ENCODE measurements at regions not wholly inside any gene's neighbourhood (a gene's known extent, or its start where the extent isn't known, plus 50 kb on each side); places are given as distances from the start of the nearest gene placed in this dataset.
"Not testable (repeated sequence)": the region's sequence is repeated elsewhere in the genome, so short reads cannot be mapped to it uniquely, and the experiment has no call there.

DNA sequence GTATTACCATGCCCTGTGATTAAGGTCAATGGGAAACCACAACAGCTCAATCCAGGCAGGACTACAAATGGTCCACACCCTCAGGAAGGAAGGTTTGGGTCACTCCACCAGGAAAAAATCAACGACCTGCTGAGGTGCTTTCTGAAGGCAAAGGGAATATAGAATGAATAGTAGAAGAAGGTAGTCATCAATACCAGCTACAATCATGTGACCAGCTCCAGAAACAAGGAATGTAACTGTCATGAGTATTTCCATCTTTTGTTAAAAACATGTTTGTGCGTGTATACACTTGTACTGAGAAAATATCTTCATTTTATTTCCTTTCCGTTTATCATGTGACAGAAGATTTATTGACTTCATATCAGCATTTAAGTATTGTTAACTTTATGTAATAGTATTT, 2028.6 kb upstream of the PCDH20 start:
- H3K36me3 ChIP-seq (ENCODE audit: control insufficient read depth in 2 of 2, extremely low read depth in 1 of 2, insufficient read depth in 2 of 2, low read length in 2 of 2); H3K27ac ChIP-seq (ENCODE audit: insufficient read depth, low read depth, low read length); CTCF ChIA-PET; BruUV-seq (replicated peaks); H3K9ac ChIP-seq (replicated peaks; ENCODE audit: extremely low read depth, insufficient read depth, low read length); H3K4me2 ChIP-seq (ENCODE audit: insufficient read depth, low read length); H3K9me3 ChIP-seq (replicated peaks; ENCODE audit: control insufficient read depth, insufficient read depth, low read length); H3K4me1 ChIP-seq (ENCODE audit: control insufficient read depth, extremely low read depth, insufficient read depth, low read length); H4K20me1 ChIP-seq (replicated peaks; ENCODE audit: control insufficient read depth, extremely low read depth, insufficient read depth, low read length); H2AFZ ChIP-seq (ENCODE audit: low read depth, low read length); POLR2A ChIA-PET; H3K9me1 ChIP-seq (replicated peaks; ENCODE audit: control insufficient read depth, extremely low read depth, insufficient read depth, low read length); FAIRE-seq; H3K27me3 ChIP-seq (ENCODE audit: control insufficient read depth in 2 of 2, insufficient read depth in 2 of 2, low read length in 2 of 2); H3K79me2 ChIP-seq (ENCODE audit: control insufficient read depth, insufficient read depth, low read length); H3K4me3 ChIP-seq (replicated peaks in 1 of 3; ENCODE audit: insufficient read depth in 1 of 3, low read depth in 1 of 3, low read length in 3 of 3); dilution Hi-C loops (cut with MboI; ENCODE audit: extremely low pct_ligation_motif_present, low sequenced_read_pairs); DNase-seq (ENCODE audit: low read depth, low spot score): not testable (repeated sequence)
- intact Hi-C loops (cut with micrococcal nuclease) = loop anchor here (5.0 kb wide), 1 partner anchor 413 kb away; no protein-coding TSS in a partner anchor

DNA sequence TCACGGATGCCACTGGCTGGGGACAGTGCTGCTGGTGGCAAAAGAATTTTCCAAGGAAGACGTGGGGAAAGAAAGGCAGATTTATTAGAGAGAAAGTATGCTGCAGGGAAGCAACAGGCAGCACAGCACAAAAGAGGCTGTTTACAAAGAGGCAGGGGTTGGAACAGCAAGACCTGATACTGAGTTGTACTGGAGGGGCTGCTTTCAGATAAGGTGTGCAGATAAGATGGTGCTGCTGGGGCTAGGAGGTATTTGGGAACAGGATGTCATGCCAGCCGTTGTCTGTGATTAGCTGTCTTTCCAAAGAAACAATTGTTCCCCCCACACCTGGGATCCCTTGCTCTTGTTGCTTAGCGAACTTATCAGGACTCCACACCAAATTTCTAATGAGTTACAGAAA, 2023.3 kb upstream of the PCDH20 start:
- H4K20me1 ChIP-seq (replicated peaks; ENCODE audit: control insufficient read depth, extremely low read depth, insufficient read depth, low read length) = no peaks in the 10 kb centered on the region
- ChIA-PET POLR2A (no interaction called here), CTCF (no interaction called here)
- no peak overlapping the region for H3K4me3 ChIP-seq (replicated peaks in 1 of 3; ENCODE audit: insufficient read depth in 1 of 3, low read depth in 1 of 3, low read length in 3 of 3)
- no peak overlapping the region for H3K9ac ChIP-seq (replicated peaks; ENCODE audit: extremely low read depth, insufficient read depth, low read length)
- dilution Hi-C loops (cut with MboI; ENCODE audit: extremely low pct_ligation_motif_present, low sequenced_read_pairs) (no loop called here), intact Hi-C loops (cut with micrococcal nuclease) (no loop called here)
- no peak for FAIRE-seq
- no peaks in the 10 kb centered on the region for H3K9me3 ChIP-seq (replicated peaks; ENCODE audit: control insufficient read depth, insufficient read depth, low read length)
- no peak overlapping the region for H3K27ac ChIP-seq (ENCODE audit: insufficient read depth, low read depth, low read length)
- no peak overlapping the region for H3K4me2 ChIP-seq (ENCODE audit: insufficient read depth, low read length)
- DNase-seq (ENCODE audit: low read depth, low spot score) = no peak
- H3K4me1 ChIP-seq (ENCODE audit: control insufficient read depth, extremely low read depth, insufficient read depth, low read length) = peaks cover 4% of the 10 kb centered on the region
- H3K79me2 ChIP-seq (ENCODE audit: control insufficient read depth, insufficient read depth, low read length) = no peaks in the 10 kb centered on the region
- no peak overlapping the region for H2AFZ ChIP-seq (ENCODE audit: low read depth, low read length)
- H3K27me3 ChIP-seq (ENCODE audit: control insufficient read depth in 2 of 2, insufficient read depth in 2 of 2, low read length in 2 of 2) = no peaks in the 10 kb centered on the region
- no TSS peak for BruUV-seq (replicated peaks)
- no peaks in the 10 kb centered on the region for H3K9me1 ChIP-seq (replicated peaks; ENCODE audit: control insufficient read depth, extremely low read depth, insufficient read depth, low read length)
- no peak for TF ChIP-seq GATA2 (IDR thresholded peaks at IDR 0.05; ENCODE audit: insufficient read depth, insufficient read length, low read depth, low read length)
- no peak for TF ChIP-seq FOS (IDR thresholded peaks at IDR 0.05; ENCODE audit: borderline replicate concordance, insufficient read depth, low read length)
- TF ChIP-seq, protein P1, sequence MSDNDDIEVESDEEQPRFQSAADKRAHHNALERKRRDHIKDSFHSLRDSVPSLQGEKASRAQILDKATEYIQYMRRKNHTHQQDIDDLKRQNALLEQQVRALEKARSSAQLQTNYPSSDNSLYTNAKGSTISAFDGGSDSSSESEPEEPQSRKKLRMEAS (IDR thresholded peaks at IDR 0.05; ENCODE audit: insufficient read depth, insufficient read length) = no peak
- TF ChIP-seq POLR2AphosphoS5 (IDR thresholded peaks at IDR 0.05; ENCODE audit: insufficient read depth, low read depth, low read length) = no peak
- TF ChIP-seq, protein P2, sequence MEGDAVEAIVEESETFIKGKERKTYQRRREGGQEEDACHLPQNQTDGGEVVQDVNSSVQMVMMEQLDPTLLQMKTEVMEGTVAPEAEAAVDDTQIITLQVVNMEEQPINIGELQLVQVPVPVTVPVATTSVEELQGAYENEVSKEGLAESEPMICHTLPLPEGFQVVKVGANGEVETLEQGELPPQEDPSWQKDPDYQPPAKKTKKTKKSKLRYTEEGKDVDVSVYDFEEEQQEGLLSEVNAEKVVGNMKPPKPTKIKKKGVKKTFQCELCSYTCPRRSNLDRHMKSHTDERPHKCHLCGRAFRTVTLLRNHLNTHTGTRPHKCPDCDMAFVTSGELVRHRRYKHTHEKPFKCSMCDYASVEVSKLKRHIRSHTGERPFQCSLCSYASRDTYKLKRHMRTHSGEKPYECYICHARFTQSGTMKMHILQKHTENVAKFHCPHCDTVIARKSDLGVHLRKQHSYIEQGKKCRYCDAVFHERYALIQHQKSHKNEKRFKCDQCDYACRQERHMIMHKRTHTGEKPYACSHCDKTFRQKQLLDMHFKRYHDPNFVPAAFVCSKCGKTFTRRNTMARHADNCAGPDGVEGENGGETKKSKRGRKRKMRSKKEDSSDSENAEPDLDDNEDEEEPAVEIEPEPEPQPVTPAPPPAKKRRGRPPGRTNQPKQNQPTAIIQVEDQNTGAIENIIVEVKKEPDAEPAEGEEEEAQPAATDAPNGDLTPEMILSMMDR (IDR thresholded peaks at IDR 0.05; ENCODE audit: extremely low read depth in 1 of 2, insufficient read depth in 1 of 2, low read depth in 1 of 2, low read length in 2 of 2) = no peak
- no peak for TF ChIP-seq POLR2A (IDR thresholded peaks at IDR 0.05; ENCODE audit: low read depth, low read length)
- no peak for TF ChIP-seq MYC (IDR thresholded peaks at IDR 0.05; ENCODE audit: low read depth, low read length)
- TF ChIP-seq EZH2 (IDR thresholded peaks at IDR 0.05; ENCODE audit: borderline replicate concordance, low read depth, low read length, severe bottlenecking) = no peak
- TF ChIP-seq JUN (IDR thresholded peaks at IDR 0.05; ENCODE audit: borderline replicate concordance, insufficient read depth, insufficient read length, low read depth) = no peak
- H3K36me3 ChIP-seq (ENCODE audit: control insufficient read depth in 2 of 2, extremely low read depth in 1 of 2, insufficient read depth in 2 of 2, low read length in 2 of 2) = no peaks in the 10 kb centered on the region

Data from endothelial cell of umbilical vein (primary cell).